ENCODE measurements at regions not wholly inside any gene's neighbourhood (a gene's known extent, or its start where the extent isn't known, plus 50 kb on each side); places are given as distances from the start of the nearest gene placed in this dataset.

- no peaks in the 10 kb centered on the region for H3F3A ChIP-seq (ENCODE audit: insufficient read depth)
- H4K20me1 ChIP-seq (ENCODE audit: low read depth, low read length): no peaks in the 10 kb centered on the region
- H3K36me3 ChIP-seq (ENCODE audit: low read length): no peaks in the 10 kb centered on the region
- H3K9ac ChIP-seq (ENCODE audit: low read length): no peak overlapping the region
- no peak overlapping the region for H3K4me3 ChIP-seq (ENCODE audit: insufficient read depth, low read length, poor library complexity, severe bottlenecking)
- H2AFZ ChIP-seq (ENCODE audit: low read depth, low read length, severe bottlenecking): no peak overlapping the region
- no peaks in the 10 kb centered on the region for H3K9me3 ChIP-seq (ENCODE audit: insufficient read depth, low read length)
- H3K4me2 ChIP-seq (ENCODE audit: low read depth, low read length, poor library complexity, severe bottlenecking): no peak overlapping the region
- H3K79me2 ChIP-seq (ENCODE audit: insufficient read depth, low read length): no peaks in the 10 kb centered on the region
- TF ChIP-seq CTCF (IDR thresholded peaks at IDR 0.05; ENCODE audit: insufficient read depth, low read length, poor library complexity, severe bottlenecking) (no peak), EZH2phosphoT487 (conservative IDR thresholded peaks at IDR 0.05; ENCODE audit: low read length) (no peak)
- H3K9me2 ChIP-seq (replicated peaks; ENCODE audit: insufficient read depth, low read length): no peaks in the 10 kb centered on the region
- no peaks in the 10 kb centered on the region for H3K27me3 ChIP-seq (ENCODE audit: low read length)
- no peak overlapping the region for H3K27ac ChIP-seq (ENCODE audit: low read depth, low read length)
Measured at GRCh38 chr21:38668067-38668466, 137.7 kb upstream of the ETS2 start.

DNA sequence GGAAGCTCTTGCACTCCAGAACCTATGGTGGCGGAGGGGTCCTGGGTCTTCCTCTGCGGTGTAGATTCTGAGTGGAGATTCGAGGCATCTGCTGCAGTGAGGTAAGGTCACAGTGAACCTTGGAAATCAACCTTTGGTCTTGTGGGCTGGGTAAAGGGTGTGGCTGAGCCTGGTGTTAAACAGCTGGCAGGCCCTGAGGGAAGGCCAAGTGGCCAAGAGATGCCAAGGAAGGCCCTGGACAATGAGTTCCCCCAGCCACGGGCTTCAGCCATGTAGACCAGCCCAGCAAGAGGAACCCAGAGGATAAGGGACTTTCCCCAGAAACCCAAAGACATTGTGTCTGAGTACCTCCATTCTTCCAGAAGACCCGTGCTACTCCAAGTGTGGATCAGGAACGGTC, 137.2 kb upstream of the ETS2 start:
- Histone ChIP-seq H3K36me3 (ENCODE audit: low read length) (no peaks in the 10 kb centered on the region), H3K27me3 (ENCODE audit: low read length) (no peaks in the 10 kb centered on the region), H3K79me2 (ENCODE audit: insufficient read depth, low read length) (no peaks in the 10 kb centered on the region), H3K4me2 (ENCODE audit: low read depth, low read length, poor library complexity, severe bottlenecking) (no peak overlapping the region), H4K20me1 (ENCODE audit: low read depth, low read length) (no peaks in the 10 kb centered on the region), H3K4me3 (ENCODE audit: insufficient read depth, low read length, poor library complexity, severe bottlenecking) (no peak overlapping the region), H3K27ac (ENCODE audit: low read depth, low read length) (no peak overlapping the region), H2AFZ (ENCODE audit: low read depth, low read length, severe bottlenecking) (no peak overlapping the region), H3K9me3 (ENCODE audit: insufficient read depth, low read length) (no peaks in the 10 kb centered on the region), H3K9ac (ENCODE audit: low read length) (no peak overlapping the region), H3F3A (ENCODE audit: insufficient read depth) (no peaks in the 10 kb centered on the region), H3K9me2 (replicated peaks; ENCODE audit: insufficient read depth, low read length) (no peaks in the 10 kb centered on the region)
- TF ChIP-seq CTCF (IDR thresholded peaks at IDR 0.05; ENCODE audit: insufficient read depth, low read length, poor library complexity, severe bottlenecking) (no peak), EZH2phosphoT487 (conservative IDR thresholded peaks at IDR 0.05; ENCODE audit: low read length) (no peak)

- Histone ChIP-seq H3K9ac (ENCODE audit: low read length) (no peak overlapping the region), H3K9me3 (ENCODE audit: insufficient read depth, low read length) (no peaks in the 10 kb centered on the region), H3K4me3 (ENCODE audit: insufficient read depth, low read length, poor library complexity, severe bottlenecking) (no peak overlapping the region), H4K20me1 (ENCODE audit: low read depth, low read length) (no peaks in the 10 kb centered on the region), H2AFZ (ENCODE audit: low read depth, low read length, severe bottlenecking) (no peak overlapping the region), H3K36me3 (ENCODE audit: low read length) (no peaks in the 10 kb centered on the region), H3K27ac (ENCODE audit: low read depth, low read length) (no peak overlapping the region), H3K79me2 (ENCODE audit: insufficient read depth, low read length) (no peaks in the 10 kb centered on the region), H3K27me3 (ENCODE audit: low read length) (no peaks in the 10 kb centered on the region), H3K4me2 (ENCODE audit: low read depth, low read length, poor library complexity, severe bottlenecking) (no peak overlapping the region), H3F3A (ENCODE audit: insufficient read depth) (no peaks in the 10 kb centered on the region), H3K9me2 (replicated peaks; ENCODE audit: insufficient read depth, low read length) (no peaks in the 10 kb centered on the region)
- peak; percentile 9 for TF ChIP-seq CTCF (IDR thresholded peaks at IDR 0.05; ENCODE audit: insufficient read depth, low read length, poor library complexity, severe bottlenecking)
- TF ChIP-seq EZH2phosphoT487 (conservative IDR thresholded peaks at IDR 0.05; ENCODE audit: low read length): no peak
Measured at GRCh38 chr21:38669186-38669585, 136.5 kb upstream of the ETS2 start.

- H3F3A ChIP-seq (ENCODE audit: insufficient read depth): no peaks in the 10 kb centered on the region
- no peak overlapping the region for H3K4me3 ChIP-seq (ENCODE audit: insufficient read depth, low read length, poor library complexity, severe bottlenecking)
- H3K27ac ChIP-seq (ENCODE audit: low read depth, low read length): no peak overlapping the region
- H4K20me1 ChIP-seq (ENCODE audit: low read depth, low read length): no peaks in the 10 kb centered on the region
- no peaks in the 10 kb centered on the region for H3K9me2 ChIP-seq (replicated peaks; ENCODE audit: insufficient read depth, low read length)
- H3K27me3 ChIP-seq (ENCODE audit: low read length): no peaks in the 10 kb centered on the region
- H3K36me3 ChIP-seq (ENCODE audit: low read length): no peaks in the 10 kb centered on the region
- H2AFZ ChIP-seq (ENCODE audit: low read depth, low read length, severe bottlenecking): no peak overlapping the region
- H3K9me3 ChIP-seq (ENCODE audit: insufficient read depth, low read length): no peaks in the 10 kb centered on the region
- no peak for TF ChIP-seq CTCF (IDR thresholded peaks at IDR 0.05; ENCODE audit: insufficient read depth, low read length, poor library complexity, severe bottlenecking)
- no peak overlapping the region for H3K9ac ChIP-seq (ENCODE audit: low read length)
- no peak overlapping the region for H3K4me2 ChIP-seq (ENCODE audit: low read depth, low read length, poor library complexity, severe bottlenecking)
- no peaks in the 10 kb centered on the region for H3K79me2 ChIP-seq (ENCODE audit: insufficient read depth, low read length)
Measured at GRCh38 chr21:38670861-38671260, 134.9 kb upstream of the ETS2 start.

Measured in SU-DHL-6 (cell line).